ENCODE measurements at regions not wholly inside any gene's neighbourhood (a gene's known extent, or its start where the extent isn't known, plus 50 kb on each side); places are given as distances from the start of the nearest gene placed in this dataset.

- no peak overlapping the region for H3K4me3 ChIP-seq (ENCODE audit: insufficient read depth, low read length, poor library complexity, severe bottlenecking)
- H3K27me3 ChIP-seq (ENCODE audit: low read length), result no peaks in the 10 kb centered on the region
- no peak overlapping the region for H3K27ac ChIP-seq (ENCODE audit: low read depth, low read length)
- TF ChIP-seq EZH2phosphoT487 (conservative IDR thresholded peaks at IDR 0.05; ENCODE audit: low read length), result no peak
- TF ChIP-seq, protein P1, sequence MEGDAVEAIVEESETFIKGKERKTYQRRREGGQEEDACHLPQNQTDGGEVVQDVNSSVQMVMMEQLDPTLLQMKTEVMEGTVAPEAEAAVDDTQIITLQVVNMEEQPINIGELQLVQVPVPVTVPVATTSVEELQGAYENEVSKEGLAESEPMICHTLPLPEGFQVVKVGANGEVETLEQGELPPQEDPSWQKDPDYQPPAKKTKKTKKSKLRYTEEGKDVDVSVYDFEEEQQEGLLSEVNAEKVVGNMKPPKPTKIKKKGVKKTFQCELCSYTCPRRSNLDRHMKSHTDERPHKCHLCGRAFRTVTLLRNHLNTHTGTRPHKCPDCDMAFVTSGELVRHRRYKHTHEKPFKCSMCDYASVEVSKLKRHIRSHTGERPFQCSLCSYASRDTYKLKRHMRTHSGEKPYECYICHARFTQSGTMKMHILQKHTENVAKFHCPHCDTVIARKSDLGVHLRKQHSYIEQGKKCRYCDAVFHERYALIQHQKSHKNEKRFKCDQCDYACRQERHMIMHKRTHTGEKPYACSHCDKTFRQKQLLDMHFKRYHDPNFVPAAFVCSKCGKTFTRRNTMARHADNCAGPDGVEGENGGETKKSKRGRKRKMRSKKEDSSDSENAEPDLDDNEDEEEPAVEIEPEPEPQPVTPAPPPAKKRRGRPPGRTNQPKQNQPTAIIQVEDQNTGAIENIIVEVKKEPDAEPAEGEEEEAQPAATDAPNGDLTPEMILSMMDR (IDR thresholded peaks at IDR 0.05; ENCODE audit: insufficient read depth, low read length, poor library complexity, severe bottlenecking), result no peak
- H3K4me2 ChIP-seq (ENCODE audit: low read depth, low read length, poor library complexity, severe bottlenecking), result no peak overlapping the region
- H4K20me1 ChIP-seq (ENCODE audit: low read depth, low read length), result no peaks in the 10 kb centered on the region
- H3K79me2 ChIP-seq (ENCODE audit: insufficient read depth, low read length), result no peaks in the 10 kb centered on the region
- no peaks in the 10 kb centered on the region for H3K9me2 ChIP-seq (replicated peaks; ENCODE audit: insufficient read depth, low read length)
- H3K36me3 ChIP-seq (ENCODE audit: low read length), result no peaks in the 10 kb centered on the region
- no peaks in the 10 kb centered on the region for H3K9me3 ChIP-seq (ENCODE audit: insufficient read depth, low read length)
- H3F3A ChIP-seq (ENCODE audit: insufficient read depth), result no peaks in the 10 kb centered on the region
- no peak overlapping the region for H3K9ac ChIP-seq (ENCODE audit: low read length)
- no peak overlapping the region for H2AFZ ChIP-seq (ENCODE audit: low read depth, low read length, severe bottlenecking)
Observed at GRCh38 chr12:93081810-93082165, 152.7 kb upstream of the EEA1 start.

DNA sequence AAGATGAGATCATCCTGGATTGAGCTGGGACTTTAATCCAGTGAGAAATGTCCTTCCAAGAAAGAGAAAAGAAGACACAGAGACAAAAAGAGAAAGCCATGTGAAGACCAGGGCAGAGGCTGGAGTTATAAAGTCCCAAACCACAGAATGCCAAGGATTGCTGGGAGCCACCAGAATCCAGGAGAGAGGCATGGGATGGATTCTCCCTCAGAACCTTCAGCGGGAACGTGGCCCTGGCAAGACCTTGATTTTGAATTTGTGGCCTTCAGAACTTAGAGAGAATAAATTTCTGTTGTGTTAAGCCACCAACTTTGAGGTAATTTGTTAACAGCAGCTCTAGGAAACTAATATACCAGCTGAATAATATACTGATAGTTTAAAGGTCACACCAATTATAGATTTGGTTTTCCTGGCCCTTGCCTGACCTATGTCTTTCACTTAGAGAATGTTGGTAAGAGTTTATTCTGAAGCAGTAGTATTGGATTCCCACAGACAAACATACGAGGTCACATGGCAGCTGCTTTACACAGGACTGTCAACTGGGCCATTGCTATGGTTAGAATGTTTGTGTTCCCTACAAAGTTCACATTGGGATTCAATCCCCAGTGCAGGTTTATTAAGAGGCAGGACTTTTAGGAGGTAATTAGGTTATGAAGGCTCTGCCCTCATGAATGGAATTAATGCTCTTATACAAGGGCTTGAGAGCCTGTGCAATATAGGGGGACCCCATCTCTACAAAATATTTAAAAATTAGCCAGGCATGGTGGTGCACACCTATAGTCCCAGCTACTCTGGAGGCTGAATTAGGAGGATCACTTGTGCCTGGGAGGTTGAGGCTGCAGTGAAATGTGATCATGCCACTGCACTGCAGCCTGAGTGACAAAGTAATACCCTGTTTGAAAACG is 156.5 kb upstream of the EEA1 start:
- no peak for TF ChIP-seq EZH2phosphoT487 (conservative IDR thresholded peaks at IDR 0.05; ENCODE audit: low read length)
- TF ChIP-seq, protein P1 (IDR thresholded peaks at IDR 0.05; ENCODE audit: insufficient read depth, low read length, poor library complexity, severe bottlenecking), result no peak
- Histone ChIP-seq H3K27ac (ENCODE audit: low read depth, low read length) (no peak overlapping the region), H3F3A (ENCODE audit: insufficient read depth) (no peaks in the 10 kb centered on the region), H2AFZ (ENCODE audit: low read depth, low read length, severe bottlenecking) (no peak overlapping the region), H3K9me2 (replicated peaks; ENCODE audit: insufficient read depth, low read length) (no peaks in the 10 kb centered on the region), H3K27me3 (ENCODE audit: low read length) (no peaks in the 10 kb centered on the region), H3K9ac (ENCODE audit: low read length) (no peak overlapping the region), H3K36me3 (ENCODE audit: low read length) (no peaks in the 10 kb centered on the region), H3K4me3 (ENCODE audit: insufficient read depth, low read length, poor library complexity, severe bottlenecking) (no peak overlapping the region), H3K79me2 (ENCODE audit: insufficient read depth, low read length) (no peaks in the 10 kb centered on the region), H3K9me3 (ENCODE audit: insufficient read depth, low read length) (no peaks in the 10 kb centered on the region), H3K4me2 (ENCODE audit: low read depth, low read length, poor library complexity, severe bottlenecking) (no peak overlapping the region), H4K20me1 (ENCODE audit: low read depth, low read length) (no peaks in the 10 kb centered on the region)

DNA sequence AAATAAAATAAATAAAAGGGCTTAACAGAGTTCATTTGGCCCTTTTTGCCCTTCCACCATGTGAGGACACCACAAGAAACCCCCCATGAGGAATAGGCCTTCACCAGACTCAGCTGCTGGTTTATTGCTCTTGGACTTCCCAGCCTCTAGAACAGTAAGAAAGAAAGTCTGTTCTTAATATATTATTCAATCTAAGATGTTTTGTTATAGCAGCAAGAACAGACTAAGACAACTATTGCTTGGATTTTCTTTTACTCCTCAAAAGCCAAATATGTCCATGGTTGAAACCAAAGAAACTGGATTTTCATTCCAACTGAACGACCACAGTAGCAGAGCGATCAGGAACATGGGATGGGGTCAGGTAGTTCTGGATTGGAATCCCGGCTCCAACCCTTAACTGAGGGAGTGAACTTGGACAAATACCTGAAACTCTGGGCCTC is 157.2 kb upstream of the EEA1 start:
- H3K79me2 ChIP-seq (ENCODE audit: insufficient read depth, low read length), result no peaks in the 10 kb centered on the region
- no peaks in the 10 kb centered on the region for H3K9me2 ChIP-seq (replicated peaks; ENCODE audit: insufficient read depth, low read length)
- no peaks in the 10 kb centered on the region for H3K27me3 ChIP-seq (ENCODE audit: low read length)
- H3K36me3 ChIP-seq (ENCODE audit: low read length), result no peaks in the 10 kb centered on the region
- no peaks in the 10 kb centered on the region for H3F3A ChIP-seq (ENCODE audit: insufficient read depth)
- no peaks in the 10 kb centered on the region for H3K9me3 ChIP-seq (ENCODE audit: insufficient read depth, low read length)
- H3K9ac ChIP-seq (ENCODE audit: low read length), result no peak overlapping the region
- H4K20me1 ChIP-seq (ENCODE audit: low read depth, low read length), result no peaks in the 10 kb centered on the region
- H3K4me2 ChIP-seq (ENCODE audit: low read depth, low read length, poor library complexity, severe bottlenecking), result no peak overlapping the region
- H3K27ac ChIP-seq (ENCODE audit: low read depth, low read length), result no peak overlapping the region
- H2AFZ ChIP-seq (ENCODE audit: low read depth, low read length, severe bottlenecking), result no peak overlapping the region
- no peak overlapping the region for H3K4me3 ChIP-seq (ENCODE audit: insufficient read depth, low read length, poor library complexity, severe bottlenecking)
- TF ChIP-seq, protein P1 (IDR thresholded peaks at IDR 0.05; ENCODE audit: insufficient read depth, low read length, poor library complexity, severe bottlenecking), result no peak
- TF ChIP-seq EZH2phosphoT487 (conservative IDR thresholded peaks at IDR 0.05; ENCODE audit: low read length), result no peak

Measured in SU-DHL-6 (cell line).